CD4-positive, alpha-beta T cell (primary cell): ENCODE measurements at regions not wholly inside any gene's neighbourhood (a gene's known extent, or its start where the extent isn't known, plus 50 kb on each side); places are given as distances from the start of the nearest gene placed in this dataset.
"Not testable (repeated sequence)": the region's sequence is repeated elsewhere in the genome, so short reads cannot be mapped to it uniquely, and the experiment has no call there.

ENCODE experiments used
- ATAC-seq: fragments of 200-7000 bp; cut with Tn5 transposase; one replicate; pipeline ENCODE4 v1.10.0; 2022; ENCODE audit warnings: mild to moderate bottlenecking; ENCODE audit not compliant: poor library complexity
- CTCF ChIA-PET: fragments of 350-600 bp; sonication (Branson Sonifier 250); formaldehyde crosslinking; loops from one replicate; lab custom pipeline; 2021; ENCODE audit warnings: antibody characterized with exemption, inconsistent platforms; lab: Charles Lee
- POLR2A ChIA-PET: fragments of 350-600 bp; sonication (Branson Sonifier 250); formaldehyde crosslinking; loops from one replicate; lab custom pipeline; 2021; ENCODE audit warnings: antibody characterized with exemption, inconsistent platforms; lab: Charles Lee
- DNase-seq, 14 experiments: peaks; one replicate each; pipeline ENCODE4 v3.0.0-alpha.2; 2013 to 2020; ENCODE audit warnings: mixed read lengths in 2 of 14
- H3K27ac ChIP-seq, 2 donors: one replicate each; pipeline versions ENCODE4 v1.5.1 to v1.7.0; 2013; ENCODE audit warnings: low read length in 2 of 2, low read depth in 1 of 2, mild to moderate bottlenecking in 1 of 2
- H3K27me3 ChIP-seq, 2 experiments: 1 replicate in 1 of 2; 2 replicates in 1 of 2; pipeline versions ENCODE4 v1.6.1 to v1.7.0; 2013; ENCODE audit warnings: low read length in 2 of 2, control low read depth in 1 of 2, mild to moderate bottlenecking in 1 of 2, moderate library complexity in 1 of 2; ENCODE audit not compliant: insufficient read depth in 2 of 2, control insufficient read depth in 1 of 2
- H3K36me3 ChIP-seq: one replicate; pipeline ENCODE4 v1.6.1; 2013; ENCODE audit warnings: low read length, control low read depth; ENCODE audit not compliant: insufficient read depth
- H3K4me1 ChIP-seq: one replicate; pipeline ENCODE4 v1.6.1; 2013; ENCODE audit warnings: low read length, control low read depth; ENCODE audit not compliant: insufficient read depth
- H3K4me3 ChIP-seq: one replicate; pipeline ENCODE4 v1.5.1; 2013; ENCODE audit warnings: mild to moderate bottlenecking, low read length, moderate library complexity
- H3K9me3 ChIP-seq, 2 experiments: 1 replicate in 1 of 2; 2 replicates in 1 of 2; pipeline versions ENCODE4 v1.6.1 to v1.7.0; 2013; ENCODE audit warnings: low read length in 2 of 2, mild to moderate bottlenecking in 2 of 2, control low read depth in 1 of 2, moderate library complexity in 1 of 2; ENCODE audit not compliant: control insufficient read depth in 1 of 2, insufficient read depth in 1 of 2
- H3K27ac Mint-ChIP-seq: one replicate; pipeline ENCODE4 v1.8.0; 2020; ENCODE audit warnings: mixed read lengths
- H3K27me3 Mint-ChIP-seq: one replicate; pipeline ENCODE4 v1.8.0; 2021; ENCODE audit warnings: mixed read lengths
- H3K36me3 Mint-ChIP-seq: one replicate; pipeline ENCODE4 v1.8.0; 2021; ENCODE audit warnings: low read depth, mixed read lengths
- H3K4me1 Mint-ChIP-seq: one replicate; pipeline ENCODE4 v1.8.0; 2021; ENCODE audit warnings: low read depth, mixed read lengths
- H3K4me3 Mint-ChIP-seq: one replicate; pipeline ENCODE4 v1.8.0; 2020; ENCODE audit warnings: mild to moderate bottlenecking, mixed read lengths
- H3K9me3 Mint-ChIP-seq: one replicate; pipeline ENCODE4 v1.8.0; 2020; ENCODE audit warnings: mixed read lengths
- intact Hi-C, 2 experiments: fragments of 100-400 bp; cut with DNase I in 1 of 2; cut with micrococcal nuclease in 1 of 2; formaldehyde crosslinking; loops; one replicate each; pipeline versions ENCODE4 v1.15.1 to v1.9.0; 2023 to 2025; cut with DNase I, micrococcal nuclease
- TF ChIP-seq, protein P1 (sequence below): fragments of 200-600 bp; IDR thresholded peaks from one replicate; pipeline ENCODE4 v1.8.0; 2022; ENCODE audit warnings: antibody characterized with exemption, mild to moderate bottlenecking

DNA sequence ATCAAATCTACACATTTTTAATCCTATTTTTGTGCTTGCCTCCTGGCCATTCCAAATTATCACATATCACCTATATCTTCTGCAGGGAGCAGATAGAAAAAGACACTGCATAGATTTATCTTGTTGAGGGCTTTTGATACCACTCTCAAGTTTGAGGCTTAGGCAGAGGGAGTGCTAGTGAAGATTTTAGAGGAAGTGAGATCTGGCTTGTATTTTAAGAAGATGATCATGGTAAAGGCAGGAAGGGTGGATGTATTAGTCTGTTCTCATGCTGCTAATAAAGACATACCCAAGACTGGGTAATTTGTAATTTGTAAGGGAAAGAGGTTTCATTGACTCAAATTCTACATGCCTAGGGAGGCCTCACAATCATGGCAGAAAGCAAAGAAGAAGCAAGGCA lies 220.9 kb upstream of the TUT7 start:
- CTCF ChIA-PET = no interaction called here
- Histone ChIP-seq H3K36me3 (no peaks in the 10 kb centered on the region), H3K4me1 (no peaks in the 10 kb centered on the region), H3K27ac (no peak overlapping the region), H3K9me3 (no peaks in the 10 kb centered on the region), H3K4me3 (no peak overlapping the region), H3K27me3 (peaks cover 0 to 4% of the 10 kb centered on the region in 2 experiments)
- H3K36me3 Mint-ChIP-seq = no peaks in the 10 kb centered on the region
- ATAC-seq = no peak
- H3K4me1 Mint-ChIP-seq = no peaks in the 10 kb centered on the region
- no peaks in the 10 kb centered on the region for H3K9me3 Mint-ChIP-seq
- no peak overlapping the region for H3K27ac Mint-ChIP-seq
- intact Hi-C loops = no loop called here
- TF ChIP-seq, protein P1, sequence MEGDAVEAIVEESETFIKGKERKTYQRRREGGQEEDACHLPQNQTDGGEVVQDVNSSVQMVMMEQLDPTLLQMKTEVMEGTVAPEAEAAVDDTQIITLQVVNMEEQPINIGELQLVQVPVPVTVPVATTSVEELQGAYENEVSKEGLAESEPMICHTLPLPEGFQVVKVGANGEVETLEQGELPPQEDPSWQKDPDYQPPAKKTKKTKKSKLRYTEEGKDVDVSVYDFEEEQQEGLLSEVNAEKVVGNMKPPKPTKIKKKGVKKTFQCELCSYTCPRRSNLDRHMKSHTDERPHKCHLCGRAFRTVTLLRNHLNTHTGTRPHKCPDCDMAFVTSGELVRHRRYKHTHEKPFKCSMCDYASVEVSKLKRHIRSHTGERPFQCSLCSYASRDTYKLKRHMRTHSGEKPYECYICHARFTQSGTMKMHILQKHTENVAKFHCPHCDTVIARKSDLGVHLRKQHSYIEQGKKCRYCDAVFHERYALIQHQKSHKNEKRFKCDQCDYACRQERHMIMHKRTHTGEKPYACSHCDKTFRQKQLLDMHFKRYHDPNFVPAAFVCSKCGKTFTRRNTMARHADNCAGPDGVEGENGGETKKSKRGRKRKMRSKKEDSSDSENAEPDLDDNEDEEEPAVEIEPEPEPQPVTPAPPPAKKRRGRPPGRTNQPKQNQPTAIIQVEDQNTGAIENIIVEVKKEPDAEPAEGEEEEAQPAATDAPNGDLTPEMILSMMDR = no peak
- no peak for DNase-seq
- peaks cover 15% of the 10 kb centered on the region for H3K27me3 Mint-ChIP-seq
- POLR2A ChIA-PET = no interaction called here
- no peak overlapping the region for H3K4me3 Mint-ChIP-seq

DNA sequence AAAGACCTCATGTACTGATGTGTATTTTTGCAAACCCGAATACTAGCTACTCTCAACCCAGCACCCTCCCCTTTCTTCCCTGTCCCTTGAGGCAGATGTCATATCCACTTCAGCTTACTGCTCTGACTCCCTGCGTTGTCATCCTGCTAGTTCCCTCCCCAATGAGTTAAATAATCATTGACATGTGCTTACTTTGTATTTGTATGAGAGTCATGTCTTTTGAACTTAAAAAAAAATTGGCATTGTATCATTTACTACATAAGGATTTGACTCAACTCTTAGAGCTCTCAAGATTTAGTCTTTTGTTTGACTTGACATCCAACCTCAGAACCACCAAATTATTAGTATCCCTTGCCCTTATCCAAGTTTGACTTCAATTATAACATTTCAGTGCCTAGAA lies 219.7 kb upstream of the TUT7 start:
- CTCF ChIA-PET = no interaction called here

DNA sequence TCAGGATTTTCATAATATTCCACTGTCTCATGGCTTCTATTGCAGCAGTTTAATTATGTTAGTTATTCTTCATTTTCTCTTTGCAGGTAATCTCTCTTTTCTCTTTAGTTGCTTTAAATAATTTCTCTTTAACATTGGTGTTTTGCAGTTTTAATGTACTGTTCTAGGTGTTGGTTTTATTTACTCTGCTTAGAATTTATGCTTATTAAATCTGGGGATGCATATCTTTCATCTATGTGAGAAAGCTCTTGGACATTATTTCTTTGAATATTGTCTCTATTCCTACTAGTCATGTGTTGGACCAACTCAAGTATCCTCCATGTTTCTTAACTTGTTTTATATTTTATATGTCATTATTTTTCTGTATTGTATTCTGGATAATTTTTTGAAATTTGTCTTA lies 218.7 kb upstream of the TUT7 start:
- CTCF ChIA-PET = no interaction called here
- intact Hi-C loops = no loop called here
- H3K4me3 ChIP-seq = no peak overlapping the region
- peaks cover 0 to 6% of the 10 kb centered on the region in 2 experiments for H3K27me3 ChIP-seq
- no peaks in the 10 kb centered on the region for H3K36me3 ChIP-seq
- no peaks in the 10 kb centered on the region for H3K4me1 ChIP-seq
- no peaks in the 10 kb centered on the region for H3K9me3 ChIP-seq
- no peak overlapping the region for H3K27ac ChIP-seq
- Mint-ChIP-seq H3K36me3 (no peaks in the 10 kb centered on the region), H3K4me3 (no peak overlapping the region), H3K4me1 (no peaks in the 10 kb centered on the region), H3K9me3 (peaks cover 2% of the 10 kb centered on the region), H3K27me3 (peaks cover 15% of the 10 kb centered on the region), H3K27ac (no peak overlapping the region)
- ATAC-seq (no peak), DNase-seq (no peak)
- TF ChIP-seq, protein P1 = no peak
- POLR2A ChIA-PET = no interaction called here

More for the DNA sequence above, 219.7 kb upstream of the TUT7 start:
- no peaks in the 10 kb centered on the region for H3K9me3 ChIP-seq
- TF ChIP-seq, protein P1 = no peak
- intact Hi-C loops = no loop called here
- no peak overlapping the region for H3K27ac ChIP-seq
- Mint-ChIP-seq H3K27ac (no peak overlapping the region), H3K27me3 (peaks cover 15% of the 10 kb centered on the region), H3K4me1 (no peaks in the 10 kb centered on the region), H3K4me3 (no peak overlapping the region), H3K9me3 (peaks cover under 1% of the 10 kb centered on the region), H3K36me3 (no peaks in the 10 kb centered on the region)
- H3K27me3 ChIP-seq = peaks cover 0 to 6% of the 10 kb centered on the region in 2 experiments
- DNase-seq (no peak), ATAC-seq (no peak)
- POLR2A ChIA-PET = no interaction called here
- no peaks in the 10 kb centered on the region for H3K36me3 ChIP-seq
- no peaks in the 10 kb centered on the region for H3K4me1 ChIP-seq
- no peak overlapping the region for H3K4me3 ChIP-seq

DNA sequence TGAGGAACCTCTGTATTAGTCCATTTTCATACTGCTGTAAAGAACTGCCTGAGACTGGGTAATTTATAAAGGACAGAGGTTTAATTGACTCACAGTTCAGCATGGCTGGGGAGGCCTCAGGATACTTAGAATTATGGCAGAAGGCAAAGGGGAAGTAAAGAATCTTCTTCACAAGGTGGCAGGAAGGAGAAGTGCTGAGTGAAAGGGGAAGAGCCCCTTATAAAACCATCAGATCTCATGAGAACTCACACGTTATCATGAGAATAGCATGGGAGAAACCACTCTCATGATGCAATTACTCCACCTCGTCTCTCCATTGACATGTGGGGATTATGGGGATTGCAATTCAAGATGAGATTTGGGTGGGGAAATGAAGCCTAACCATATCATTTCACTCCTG lies 211.4 kb upstream of the TUT7 start:
- H3K4me1 ChIP-seq, H3K27ac Mint-ChIP-seq, POLR2A ChIA-PET, CTCF ChIA-PET, H3K27me3 Mint-ChIP-seq, H3K36me3 ChIP-seq, H3K27ac ChIP-seq, H3K4me3 Mint-ChIP-seq, H3K36me3 Mint-ChIP-seq, H3K4me1 Mint-ChIP-seq, H3K9me3 ChIP-seq, DNase-seq, intact Hi-C loops, ATAC-seq, H3K27me3 ChIP-seq, H3K9me3 Mint-ChIP-seq, H3K4me3 ChIP-seq: not testable (repeated sequence)
